GM19467 (cell line): ENCODE measurements at regions not wholly inside any gene's neighbourhood (a gene's known extent, or its start where the extent isn't known, plus 50 kb on each side); places are given as distances from the start of the nearest gene placed in this dataset.

Experiments
- ATAC-seq: cut with Tn5 transposase; IDR thresholded peaks from one replicate; pipeline ENCODE4 v1.9.1; 2021; ENCODE audit warnings: mild to moderate bottlenecking, moderate library complexity; ENCODE audit not compliant: unreplicated experiment

DNA sequence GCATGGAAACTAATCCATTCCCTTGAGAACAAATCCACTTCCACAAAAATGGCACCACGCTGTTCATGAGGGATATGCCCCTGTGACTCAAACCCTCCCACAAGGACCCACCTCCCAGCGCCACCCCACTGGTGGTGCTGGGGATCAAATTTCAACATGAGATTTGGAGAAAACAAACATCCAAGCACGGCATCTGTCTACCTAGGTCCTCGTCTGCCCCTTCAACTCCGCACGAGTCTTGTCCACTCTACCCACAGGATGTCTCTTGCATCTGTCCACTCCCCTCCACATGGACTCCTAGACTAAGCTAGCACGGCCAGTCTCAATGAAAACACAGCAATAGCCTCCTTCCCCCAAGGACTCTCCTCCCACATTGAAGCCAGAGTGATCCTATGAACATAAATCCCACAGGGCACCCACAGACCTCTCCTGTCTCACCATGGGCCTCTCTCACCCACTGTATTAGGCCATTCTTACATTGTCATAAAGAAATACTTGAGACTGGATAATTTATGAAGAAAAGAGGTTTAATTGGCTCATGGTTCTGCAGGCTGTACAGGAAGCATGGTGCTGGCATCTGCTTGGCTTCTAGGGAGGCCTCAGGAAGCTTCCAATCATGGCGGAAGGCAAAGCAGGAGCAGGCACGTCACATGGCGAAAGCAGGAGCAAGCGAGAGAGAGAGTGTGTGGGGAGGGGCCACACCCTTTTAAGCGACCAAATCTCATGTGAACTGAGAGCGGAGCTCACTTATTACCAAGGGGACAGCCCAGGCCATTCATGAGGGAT lies 101.4 kb downstream of the TOMM20 start:
- ATAC-seq: no peak

DNA sequence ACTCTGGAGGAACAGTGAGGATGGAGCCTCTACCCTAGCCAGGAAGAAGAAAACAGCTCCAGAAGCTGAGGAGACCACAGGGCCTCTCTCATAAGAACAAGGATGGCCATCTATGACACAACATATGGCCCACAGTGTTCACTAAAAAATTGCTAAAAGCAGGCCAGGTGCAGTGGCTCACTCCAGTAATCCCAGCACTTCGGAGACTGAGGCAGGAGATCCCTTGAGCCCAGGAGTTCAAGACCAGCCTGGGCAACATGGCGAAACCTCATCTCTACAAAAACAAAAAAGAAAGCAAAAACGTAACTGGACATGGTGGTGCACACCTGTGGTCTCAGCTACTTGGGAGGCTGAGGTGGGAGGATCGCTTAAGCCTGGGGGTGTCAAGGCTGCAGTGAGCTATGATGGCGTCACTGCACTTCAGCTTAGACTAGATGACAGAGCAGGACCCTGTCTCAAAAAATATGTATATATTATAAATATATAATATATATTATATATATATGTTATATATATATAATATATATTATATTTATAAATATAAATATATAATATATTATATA lies 103.1 kb downstream of the TOMM20 start:
- no peak for ATAC-seq

DNA sequence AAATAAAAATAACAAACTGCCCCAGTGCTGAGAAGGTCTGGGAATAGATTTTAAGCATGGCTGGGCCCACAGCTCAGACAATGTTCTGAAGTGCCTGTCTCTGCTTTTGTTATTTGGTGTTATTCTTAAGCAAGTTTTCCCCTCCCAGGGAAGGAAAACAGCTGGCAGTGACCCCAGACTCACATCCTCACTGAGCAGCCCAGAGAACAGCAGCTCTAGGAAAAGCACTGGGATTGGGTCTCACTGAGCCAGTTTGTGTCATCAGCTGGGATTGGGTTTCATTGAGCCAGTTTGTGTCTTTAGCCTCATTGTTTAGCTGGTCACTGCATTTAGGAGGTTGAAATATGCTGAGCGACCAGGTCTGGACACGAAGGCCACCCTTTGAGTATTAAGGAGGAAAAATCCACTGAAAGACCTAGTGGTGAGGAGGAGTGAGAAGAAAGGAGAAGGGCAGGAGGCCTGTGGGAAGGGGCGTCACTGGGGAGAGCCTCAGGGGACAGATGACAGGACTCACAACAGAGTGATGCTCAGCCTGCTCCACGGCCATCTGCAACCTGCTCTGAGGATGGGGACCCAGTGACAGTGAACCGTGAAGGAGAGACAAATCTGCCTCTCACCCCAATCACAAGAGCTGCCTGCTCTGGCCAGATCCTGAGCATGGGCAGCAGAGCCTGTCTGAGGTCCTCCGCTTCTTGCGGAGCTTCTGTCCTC lies 103.8 kb downstream of the TOMM20 start:
- no peak for ATAC-seq

DNA sequence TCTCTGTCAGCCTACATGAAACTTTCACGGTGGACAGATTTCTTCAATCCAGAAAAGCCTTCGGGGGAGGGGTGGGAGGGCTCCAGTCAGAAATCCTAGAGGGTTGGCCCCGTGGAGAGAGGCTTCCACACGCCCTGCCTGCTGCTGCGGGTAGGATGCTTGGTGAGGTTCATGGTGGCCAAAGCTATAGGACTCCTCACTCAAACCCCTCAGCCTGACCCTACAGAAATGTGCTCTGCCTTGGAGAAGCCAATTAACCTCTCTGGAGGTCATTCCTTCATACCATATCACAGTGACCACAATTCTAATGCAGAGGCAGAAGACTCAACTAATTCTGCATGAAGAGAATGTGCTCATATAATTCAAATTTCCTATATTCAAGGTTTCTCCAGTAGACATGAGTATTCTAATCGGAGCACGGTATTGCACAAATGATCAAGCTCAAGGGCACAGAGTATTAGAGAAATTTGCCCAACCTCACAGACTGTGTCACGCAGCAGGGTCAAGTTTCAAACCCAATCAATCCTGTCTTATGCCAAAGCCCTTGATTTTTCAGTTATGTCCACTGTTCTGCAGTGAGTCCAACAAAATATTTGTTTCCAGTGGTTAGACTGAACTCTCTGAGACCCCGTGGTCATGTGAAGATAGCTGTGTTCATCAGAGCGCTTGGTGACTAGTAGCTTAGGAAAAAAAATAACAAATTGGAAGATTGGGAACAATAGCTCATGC lies 104.8 kb downstream of the TOMM20 start:
- no peak for ATAC-seq

DNA sequence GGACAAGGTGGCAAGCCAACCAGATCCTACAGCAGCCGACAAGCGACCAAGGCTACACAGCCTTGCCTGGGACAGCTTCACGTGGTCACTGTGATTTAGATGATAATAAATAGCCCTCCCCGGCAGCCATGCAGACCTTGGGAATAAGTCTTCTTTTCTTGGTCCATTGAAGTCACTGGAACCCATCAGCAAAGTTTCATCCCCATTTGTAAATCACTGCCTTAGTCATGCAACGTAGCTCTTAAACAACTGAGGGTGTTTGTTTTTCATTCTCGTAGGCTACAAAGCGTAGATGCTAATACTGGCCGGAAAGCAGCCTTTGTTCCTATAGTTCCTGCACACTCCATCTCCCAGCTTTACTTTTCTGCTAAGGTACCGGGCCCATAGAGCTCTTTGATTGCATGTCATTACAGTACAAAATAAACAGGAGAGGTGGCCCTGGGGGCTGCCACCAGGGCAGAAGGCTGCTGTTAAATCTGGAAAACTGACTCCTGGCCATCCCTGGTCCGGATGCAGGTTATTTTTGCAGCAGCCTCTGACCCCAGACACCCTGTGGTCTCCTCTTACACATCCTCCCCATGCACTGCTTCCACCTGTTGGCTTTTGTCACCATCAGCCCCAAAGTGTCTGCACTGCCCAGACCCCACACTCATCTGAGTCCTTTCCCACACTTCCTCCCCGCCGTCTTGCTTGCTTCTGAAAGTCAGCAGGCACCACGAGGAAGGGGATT lies 105.5 kb downstream of the TOMM20 start:
- ATAC-seq: no peak

DNA sequence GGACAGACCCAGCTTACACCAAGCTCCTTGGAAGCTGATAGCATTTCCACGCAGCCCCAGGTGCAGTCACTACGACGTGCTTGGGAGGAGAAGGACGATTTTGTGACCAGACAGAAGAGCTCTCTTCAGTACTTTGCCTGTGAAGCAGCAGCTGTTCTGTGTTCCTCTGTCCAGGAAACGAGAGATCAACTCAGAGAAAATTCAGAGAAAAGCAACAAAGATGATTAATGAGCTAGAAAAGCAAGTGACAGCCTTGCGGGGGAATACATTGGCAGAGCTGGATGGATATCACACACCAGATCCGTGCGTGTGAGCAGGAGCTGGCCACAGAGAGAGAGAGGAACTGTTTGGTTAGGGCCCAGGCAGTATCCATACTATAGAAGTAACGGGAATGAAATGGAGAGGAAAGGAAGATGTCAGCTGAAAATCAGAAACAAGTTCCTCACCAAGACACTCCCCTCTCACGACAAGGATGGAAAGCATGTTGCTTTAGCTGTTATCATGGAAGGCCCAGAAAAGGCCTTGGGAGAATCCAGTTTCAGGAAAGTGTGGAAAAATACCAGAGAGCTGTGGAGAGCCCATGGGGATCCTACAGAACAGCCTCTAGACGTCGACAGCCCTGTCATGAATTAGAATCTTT lies 106.2 kb downstream of the TOMM20 start:
- no peak for ATAC-seq

DNA sequence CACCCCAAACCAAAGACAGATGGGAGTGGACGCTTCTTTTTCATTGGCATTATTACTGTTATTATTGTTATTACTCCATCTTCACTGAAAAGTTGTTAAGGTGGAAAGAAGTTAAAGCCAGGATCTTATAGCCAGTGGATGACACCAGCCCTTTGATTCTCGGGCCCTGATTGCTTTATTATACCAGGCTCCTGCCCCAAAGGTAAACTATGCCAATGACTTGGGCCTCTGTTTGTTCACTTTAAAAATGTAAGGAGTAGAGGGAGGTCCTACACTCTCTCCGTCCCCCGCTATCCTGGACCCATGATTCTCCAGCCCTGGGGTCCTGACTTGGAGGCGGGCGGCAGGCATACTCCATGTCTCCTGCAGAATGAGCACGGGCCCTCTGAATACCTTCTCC lies 106.8 kb downstream of the TOMM20 start:
- ATAC-seq: no peak

DNA sequence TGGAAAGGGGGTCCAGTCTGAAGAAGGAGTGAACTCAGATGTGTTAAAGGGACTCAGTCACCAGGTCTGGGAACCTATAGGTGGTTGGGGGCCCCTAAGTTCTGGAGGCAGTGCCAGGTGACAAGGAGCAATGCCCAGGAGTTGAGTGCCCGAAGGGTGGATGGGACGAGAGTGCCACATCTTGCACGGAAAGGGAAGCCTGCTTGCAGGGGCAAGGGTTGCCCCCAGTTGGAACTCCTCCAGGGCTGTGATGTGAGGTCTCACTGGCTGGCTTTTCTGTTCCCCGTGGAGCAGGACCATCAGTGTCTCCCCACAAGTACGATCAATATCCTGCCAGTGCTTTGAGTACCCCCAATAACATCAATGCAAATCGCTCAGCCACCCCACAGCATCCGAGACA lies 107.3 kb downstream of the TOMM20 start:
- no peak for ATAC-seq

DNA sequence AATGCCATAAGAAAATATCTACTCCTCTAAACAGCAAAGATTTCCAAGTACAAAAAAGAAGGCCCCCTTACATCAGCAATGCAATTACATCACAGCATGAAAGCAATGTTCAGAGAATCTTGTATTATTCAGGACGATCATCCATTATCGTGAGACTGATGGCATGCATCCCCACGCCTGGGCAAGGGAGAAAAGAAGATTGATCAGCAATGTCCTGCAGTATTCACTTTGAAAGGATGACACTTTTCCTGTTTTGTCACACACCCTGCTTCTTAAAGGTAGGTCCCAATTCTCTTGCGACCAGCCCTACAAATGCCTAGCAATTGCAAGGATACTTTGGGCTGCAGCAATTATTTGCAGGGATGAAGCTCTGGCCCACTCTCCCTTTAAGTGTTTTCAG lies 108.7 kb downstream of the TOMM20 start:
- no peak for ATAC-seq

DNA sequence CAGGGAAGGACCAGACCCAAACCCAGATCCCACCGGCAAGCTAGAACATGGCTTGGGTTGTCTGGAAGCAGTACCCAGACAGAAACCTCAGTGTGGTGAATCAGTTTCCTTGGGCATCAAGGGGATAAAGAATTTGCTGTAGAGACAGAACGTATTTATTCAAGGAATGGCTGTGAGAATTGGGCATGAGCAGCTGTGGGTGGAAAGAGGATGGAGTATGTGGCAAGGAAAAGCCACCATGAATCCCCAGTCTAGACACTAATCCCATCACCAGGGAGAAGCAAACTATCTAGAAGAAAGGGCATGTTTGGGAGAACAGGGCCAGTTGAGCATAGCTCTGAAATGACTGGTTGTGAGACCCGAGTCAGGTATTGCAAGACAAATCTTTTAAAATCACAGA lies 109.2 kb downstream of the TOMM20 start:
- no peak for ATAC-seq

DNA sequence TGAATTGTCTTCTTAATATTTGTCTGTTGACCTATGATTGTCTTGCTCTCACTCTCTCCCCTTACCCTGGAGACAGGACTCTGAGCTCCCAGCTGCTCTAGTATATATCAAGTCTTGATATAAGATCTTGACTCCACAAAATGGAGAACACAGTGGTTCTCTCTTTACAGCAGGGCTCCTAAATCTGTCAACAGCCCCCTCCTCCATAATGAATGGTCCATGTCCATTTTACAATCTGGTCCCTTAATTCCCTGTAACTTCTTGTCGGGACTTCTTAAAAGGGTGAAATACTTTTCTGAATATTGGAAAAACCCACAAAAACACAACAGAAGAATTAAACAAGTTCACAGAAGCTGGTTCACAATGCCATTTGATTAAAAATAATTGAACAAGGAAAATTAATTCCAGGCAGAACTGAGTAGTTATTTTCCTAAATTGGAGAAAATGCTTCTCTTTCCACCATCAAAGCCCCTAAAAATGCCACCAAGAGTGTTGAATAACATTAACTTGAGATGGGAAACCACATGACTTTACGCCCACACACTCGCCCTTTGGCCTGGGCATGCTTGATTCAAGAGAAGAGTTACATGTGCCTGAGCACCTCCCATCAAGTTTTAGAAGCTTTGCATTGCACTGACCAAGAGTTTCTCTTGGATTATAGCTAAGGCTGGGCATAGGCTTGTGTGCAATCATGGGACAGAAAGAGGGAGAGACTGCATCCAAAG lies 109.8 kb downstream of the TOMM20 start:
- no peak for ATAC-seq

DNA sequence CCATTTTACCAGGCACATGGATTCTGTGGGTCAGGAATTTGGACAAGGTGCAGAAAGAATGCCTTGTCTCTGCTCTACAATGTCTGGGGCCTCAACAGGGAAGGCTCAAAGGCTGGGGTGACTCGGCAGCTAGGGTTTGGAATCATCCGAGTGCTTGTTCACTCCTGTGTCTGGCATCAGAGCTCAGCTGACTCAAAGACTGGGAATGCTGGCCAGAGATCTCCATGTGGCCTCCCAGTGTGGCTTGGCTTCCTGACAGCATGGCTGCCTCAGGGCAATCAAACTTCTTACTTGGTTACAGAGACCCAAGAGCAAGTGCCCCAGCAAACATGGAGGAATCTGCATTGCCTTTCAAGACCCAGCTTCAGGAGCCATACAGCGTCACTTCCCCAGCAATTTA lies 110.5 kb downstream of the TOMM20 start:
- ATAC-seq: no peak

DNA sequence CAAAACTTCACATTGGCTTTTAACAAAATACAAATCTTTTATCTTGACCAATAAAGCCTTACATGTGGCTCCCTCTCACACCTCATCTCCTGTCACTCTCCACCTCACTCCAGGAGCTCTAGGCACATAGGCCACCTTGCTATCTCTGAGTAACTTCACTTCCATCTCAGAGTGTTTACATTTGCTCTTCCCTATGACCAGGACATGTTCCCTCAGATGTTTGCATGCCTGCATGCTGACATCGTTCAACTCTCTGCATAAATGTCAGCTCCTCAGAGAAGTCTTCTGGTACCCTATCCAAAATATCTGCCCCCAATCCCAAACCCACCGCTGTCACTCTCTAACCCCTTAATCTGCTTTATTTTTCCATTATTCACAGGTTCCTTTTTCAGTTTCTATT lies 110.9 kb downstream of the TOMM20 start:
- no peak for ATAC-seq

DNA sequence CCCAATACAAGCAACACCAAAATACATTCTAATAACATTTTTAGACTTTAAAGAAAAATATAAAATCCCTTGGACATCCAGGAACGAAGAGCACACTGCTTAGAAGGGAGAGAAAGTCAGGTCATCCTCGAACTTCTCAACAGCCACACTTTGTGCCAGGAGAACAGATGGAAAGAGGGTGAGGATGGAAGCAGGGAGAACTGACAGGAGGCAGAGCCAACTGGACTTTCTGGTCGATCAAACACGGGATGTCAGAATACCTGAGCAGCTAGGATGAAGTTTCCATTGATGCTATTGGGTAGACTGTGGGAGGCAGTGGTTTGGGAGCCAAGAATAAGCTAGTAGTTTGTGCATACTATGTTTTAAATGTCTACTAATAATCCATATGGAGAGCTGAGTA lies 111.4 kb downstream of the TOMM20 start:
- no peak for ATAC-seq

DNA sequence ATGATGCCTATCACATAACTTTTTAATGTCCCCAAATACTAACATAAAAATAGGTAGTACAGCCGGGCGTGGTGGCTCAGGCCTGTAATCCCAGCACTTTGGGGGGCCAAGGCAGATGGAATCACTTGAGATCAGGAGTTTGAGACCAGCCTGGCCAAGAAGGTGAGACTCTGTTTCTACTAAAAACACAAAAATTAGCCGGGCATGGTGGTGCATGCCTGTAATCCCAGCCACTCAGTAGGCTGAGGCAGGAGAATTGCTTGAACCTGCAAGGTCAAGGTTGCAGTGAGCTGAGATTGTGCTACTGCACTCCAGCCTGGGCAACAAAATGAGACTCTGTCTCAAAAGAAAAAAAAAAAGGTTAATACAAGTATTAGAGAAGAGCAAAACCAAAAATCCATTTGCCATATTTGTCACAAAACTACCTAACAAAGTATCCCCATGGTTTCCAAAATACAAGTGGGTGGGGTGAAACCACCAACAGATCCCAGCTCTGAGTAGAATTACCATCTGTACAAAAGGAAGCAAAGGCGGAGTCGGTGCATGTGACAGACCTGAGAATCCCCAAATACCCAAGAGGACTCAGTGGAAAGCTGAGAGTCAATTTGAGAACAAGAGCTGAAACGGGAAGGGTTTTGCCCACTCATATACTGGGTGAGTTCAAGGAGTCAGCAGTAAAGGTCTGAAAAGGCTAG lies 113.2 kb downstream of the TOMM20 start:
- peak; percentile 30 for ATAC-seq

DNA sequence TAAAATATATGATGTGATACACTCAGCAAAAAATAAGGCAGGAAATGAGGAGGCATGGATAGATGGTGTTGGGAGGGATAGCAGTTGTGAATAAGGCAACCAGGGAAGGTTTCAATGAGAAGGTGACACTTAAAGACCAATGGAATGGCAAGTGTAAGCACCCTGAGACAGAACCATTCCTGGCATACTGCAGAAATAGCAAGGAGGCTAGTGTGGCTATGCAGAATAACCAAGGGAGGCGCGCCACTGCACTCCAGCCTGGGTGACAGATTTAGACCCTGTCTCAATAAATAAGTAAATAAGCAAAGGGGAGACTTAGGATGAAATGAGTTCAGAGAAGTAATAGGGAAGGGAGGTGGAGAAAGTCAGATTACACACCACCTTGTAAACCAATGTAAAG lies 113.9 kb downstream of the TOMM20 start:
- ATAC-seq: no peak

DNA sequence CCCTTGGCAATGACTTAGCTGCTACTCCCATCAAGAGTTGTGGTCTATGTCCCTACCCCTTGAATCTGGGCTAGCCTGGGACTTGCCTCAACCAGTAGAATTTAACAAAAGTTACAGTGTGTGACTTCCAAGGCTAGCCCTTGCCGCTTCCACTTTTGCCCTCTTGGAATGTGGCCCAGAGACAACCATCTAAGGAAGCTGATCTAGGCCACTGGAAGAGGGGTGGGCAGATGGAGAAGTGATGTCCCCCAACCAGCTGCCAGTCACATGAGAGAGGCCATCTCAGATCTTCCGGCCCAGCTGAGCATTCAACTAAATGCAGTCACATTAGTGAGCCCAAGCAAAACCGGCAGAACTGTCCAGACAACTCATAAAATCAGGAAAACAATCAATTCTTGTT lies 115.1 kb downstream of the TOMM20 start:
- no peak for ATAC-seq

DNA sequence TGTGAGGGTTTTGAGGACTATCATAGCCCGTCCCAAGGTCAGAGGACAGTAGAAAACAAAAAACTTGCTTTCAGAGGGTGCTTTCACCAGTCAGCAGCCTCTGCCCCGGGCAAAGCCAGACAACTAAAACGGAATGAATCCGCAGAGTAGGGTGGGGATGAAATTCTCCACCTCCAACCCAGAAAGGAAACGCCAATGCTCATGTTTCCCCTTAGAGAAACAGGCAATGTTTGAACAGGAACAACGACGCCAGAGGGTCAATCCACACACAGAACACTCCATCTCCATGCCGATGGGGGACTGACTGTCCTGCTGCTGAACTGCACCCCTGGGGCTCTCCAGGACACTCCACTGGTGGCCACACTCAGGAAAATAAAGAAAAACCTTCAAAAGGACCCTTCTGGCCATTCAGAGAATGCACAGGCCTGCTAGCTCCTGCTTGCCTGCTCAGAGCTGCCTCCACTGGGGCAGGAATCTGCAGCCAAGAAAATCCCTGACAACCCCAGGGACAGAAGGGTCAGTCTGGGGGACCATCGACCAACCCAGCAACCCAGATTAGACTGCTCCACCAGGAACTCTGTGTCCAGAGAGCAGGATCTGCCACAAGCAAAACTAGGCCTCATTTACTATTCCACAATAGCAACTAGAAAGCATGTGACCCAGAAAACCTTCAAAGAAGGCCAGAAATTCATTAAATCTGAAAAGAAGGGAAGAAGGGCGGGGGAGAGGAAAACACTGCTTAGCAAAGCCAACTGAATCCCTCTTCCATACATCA lies 116.0 kb downstream of the TOMM20 start:
- ATAC-seq: no peak
